ENCODE measurements at regions not wholly inside any gene's neighbourhood (a gene's known extent, or its start where the extent isn't known, plus 50 kb on each side); places are given as distances from the start of the nearest gene placed in this dataset.
A peak's percentile ranks its signal among the peaks of the same experiment; 100 is the strongest.

DNA sequence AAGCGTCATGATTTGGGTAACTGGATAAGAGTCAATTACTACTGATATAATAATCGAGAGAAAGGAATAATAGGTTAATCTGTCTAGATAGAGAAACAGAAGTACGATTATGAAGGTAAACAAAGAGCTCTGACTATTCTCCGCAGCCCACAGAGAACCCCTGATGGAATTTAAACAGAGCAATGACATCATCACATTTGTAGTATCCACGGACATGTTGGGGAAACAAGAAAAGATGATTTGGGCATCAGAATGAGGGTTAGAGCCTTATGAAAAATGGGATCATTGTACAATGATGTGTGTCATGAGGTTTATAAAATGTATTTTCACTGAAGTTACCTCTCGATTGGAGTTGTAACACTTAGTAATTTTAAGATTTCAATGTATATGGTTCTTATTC lies 129.9 kb downstream of the DTHD1 start:
- intact Hi-C loops (cut with DNase I), result no loop called here
- no peak for FAIRE-seq
- H3K4me3 ChIP-seq (ENCODE audit: low read length in 3 of 3), result no peak overlapping the region

DNA sequence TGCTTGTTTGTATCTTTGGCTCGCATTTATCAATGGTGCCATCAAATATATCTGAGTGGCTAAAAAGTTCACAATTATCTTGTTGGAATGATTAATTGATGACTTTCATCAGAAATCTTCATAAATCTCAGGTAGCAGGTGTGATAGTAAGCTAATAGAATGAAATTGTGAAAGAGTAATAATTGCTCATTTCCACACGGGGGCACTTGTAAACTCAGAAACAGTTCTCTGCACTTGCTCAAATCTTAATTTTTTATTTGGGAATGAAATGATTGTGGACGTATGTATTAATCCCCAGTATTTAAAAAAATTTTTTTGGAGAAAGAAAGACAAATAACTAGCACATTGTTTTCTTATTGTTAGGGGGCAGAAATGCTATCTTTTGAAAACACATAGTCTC lies 132.8 kb downstream of the DTHD1 start:
- H3K4me3 ChIP-seq (ENCODE audit: low read length in 3 of 3), result no peak overlapping the region
- no peak overlapping the region for H3K27ac ChIP-seq (ENCODE audit: low read depth in 2 of 2, low read length in 2 of 2)
- H3K9ac ChIP-seq (ENCODE audit: low read length in 3 of 3), result no peak overlapping the region
- TF ChIP-seq CTCF (IDR thresholded peaks at IDR 0.05; ENCODE audit: borderline replicate concordance, extremely low read depth, insufficient read depth), result peak; percentile 26
- no peaks in the 10 kb centered on the region for H3K36me3 ChIP-seq (ENCODE audit: control insufficient read depth in 2 of 3, insufficient read depth in 3 of 3, low read length in 3 of 3)
- intact Hi-C loops (cut with DNase I), result no loop called here
- no peaks in the 10 kb centered on the region for H3K9me3 ChIP-seq (ENCODE audit: control insufficient read depth in 2 of 3, insufficient read depth in 1 of 3, low read length in 3 of 3)
- H3K4me1 ChIP-seq (ENCODE audit: control insufficient read depth in 2 of 3, insufficient read depth in 2 of 3, low read depth in 1 of 3, low read length in 3 of 3), result no peaks in the 10 kb centered on the region
- no peaks in the 10 kb centered on the region for H3K27me3 ChIP-seq (ENCODE audit: control insufficient read depth, insufficient read depth, low read length)
- DNase-seq (peak in 2 of 5 donors; percentile 9 to 12), FAIRE-seq (no peak)

More for the DNA sequence above, 129.9 kb downstream of the DTHD1 start:
- H3K4me1 ChIP-seq (ENCODE audit: control insufficient read depth in 2 of 3, insufficient read depth in 2 of 3, low read depth in 1 of 3, low read length in 3 of 3), result no peaks in the 10 kb centered on the region
- no peak for TF ChIP-seq CTCF (IDR thresholded peaks at IDR 0.05; ENCODE audit: borderline replicate concordance, extremely low read depth, insufficient read depth)
- no peaks in the 10 kb centered on the region for H3K36me3 ChIP-seq (ENCODE audit: control insufficient read depth in 2 of 3, insufficient read depth in 3 of 3, low read length in 3 of 3)
- no peak overlapping the region for H3K27ac ChIP-seq (ENCODE audit: low read depth in 2 of 2, low read length in 2 of 2)
- H3K9ac ChIP-seq (ENCODE audit: low read length in 3 of 3), result no peak overlapping the region
- H3K9me3 ChIP-seq (ENCODE audit: control insufficient read depth in 2 of 3, insufficient read depth in 1 of 3, low read length in 3 of 3), result no peaks in the 10 kb centered on the region
- no peaks in the 10 kb centered on the region for H3K27me3 ChIP-seq (ENCODE audit: control insufficient read depth, insufficient read depth, low read length)
- no peak for DNase-seq

DNA sequence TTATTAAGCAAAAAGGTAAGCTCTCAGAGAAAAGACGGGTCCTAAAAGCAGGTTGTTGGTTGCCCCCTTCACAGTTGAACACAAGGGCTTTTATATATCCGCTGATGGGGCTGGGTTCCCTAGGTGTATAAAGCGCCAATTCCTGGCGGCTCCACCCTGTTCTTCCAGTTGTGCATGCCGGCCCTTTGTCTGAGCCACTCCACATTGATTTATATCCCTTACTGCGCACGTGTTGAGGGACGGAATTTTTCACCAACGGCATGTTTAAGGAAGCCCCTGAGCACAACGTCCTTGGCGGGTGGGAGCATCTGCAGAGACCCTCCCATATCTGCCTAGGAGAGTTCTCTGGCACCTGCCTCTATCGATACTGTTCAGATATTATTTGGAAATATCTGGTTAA lies 135.7 kb downstream of the DTHD1 start:
- H3K36me3 ChIP-seq (ENCODE audit: control insufficient read depth in 2 of 3, insufficient read depth in 3 of 3, low read length in 3 of 3), result no peaks in the 10 kb centered on the region
- no peaks in the 10 kb centered on the region for H3K27me3 ChIP-seq (ENCODE audit: control insufficient read depth, insufficient read depth, low read length)
- H3K9me3 ChIP-seq (ENCODE audit: control insufficient read depth in 2 of 3, insufficient read depth in 1 of 3, low read length in 3 of 3), result no peaks in the 10 kb centered on the region
- H3K27ac ChIP-seq (ENCODE audit: low read depth in 2 of 2, low read length in 2 of 2), result no peak overlapping the region
- H3K4me1 ChIP-seq (ENCODE audit: control insufficient read depth in 2 of 3, insufficient read depth in 2 of 3, low read depth in 1 of 3, low read length in 3 of 3), result no peaks in the 10 kb centered on the region
- intact Hi-C loops (cut with DNase I), result no loop called here
- no peak overlapping the region for H3K9ac ChIP-seq (ENCODE audit: low read length in 3 of 3)
- FAIRE-seq, result no peak
- DNase-seq, result no peak
- TF ChIP-seq CTCF (IDR thresholded peaks at IDR 0.05; ENCODE audit: borderline replicate concordance, extremely low read depth, insufficient read depth), result no peak
- no peak overlapping the region for H3K4me3 ChIP-seq (ENCODE audit: low read length in 3 of 3)

DNA sequence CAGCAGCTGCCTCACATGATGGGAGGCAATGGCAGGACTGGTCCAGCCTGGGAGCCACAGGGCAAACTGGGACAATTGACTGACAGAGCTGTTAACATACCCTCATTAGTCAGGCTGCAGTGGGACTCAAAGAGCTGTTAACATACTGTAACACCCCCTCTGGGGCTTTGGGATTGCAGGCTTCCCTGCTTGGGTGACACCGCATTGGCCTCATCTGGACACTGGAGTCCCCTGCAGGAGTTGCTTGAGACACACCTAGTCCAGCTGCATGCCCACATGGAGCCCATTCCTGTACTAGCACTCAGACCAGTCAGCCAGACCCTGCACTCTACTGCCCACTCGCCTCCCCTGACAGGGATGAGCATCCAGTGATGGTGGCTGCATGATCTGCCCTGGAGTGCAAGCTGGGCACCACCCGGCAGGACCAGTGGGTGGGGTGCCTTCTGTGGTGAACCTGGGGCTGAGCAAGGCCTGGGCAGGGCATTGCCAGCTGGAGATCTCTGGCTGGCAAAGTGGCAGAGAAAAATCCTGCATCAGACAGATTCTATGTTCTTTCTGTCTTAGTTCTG lies 138.8 kb downstream of the DTHD1 start:
- DNase-seq (peak in 1 of 5 donors; percentile 45), FAIRE-seq (no peak)
- intact Hi-C loops (cut with DNase I), result no loop called here
- H3K9ac ChIP-seq (ENCODE audit: low read length in 3 of 3), result no peak overlapping the region
- no peak overlapping the region for H3K4me3 ChIP-seq (ENCODE audit: low read length in 3 of 3)
- no peaks in the 10 kb centered on the region for H3K4me1 ChIP-seq (ENCODE audit: control insufficient read depth in 2 of 3, insufficient read depth in 2 of 3, low read depth in 1 of 3, low read length in 3 of 3)
- no peaks in the 10 kb centered on the region for H3K36me3 ChIP-seq (ENCODE audit: control insufficient read depth in 2 of 3, insufficient read depth in 3 of 3, low read length in 3 of 3)
- TF ChIP-seq CTCF (IDR thresholded peaks at IDR 0.05; ENCODE audit: borderline replicate concordance, extremely low read depth, insufficient read depth), result no peak
- H3K27me3 ChIP-seq (ENCODE audit: control insufficient read depth, insufficient read depth, low read length), result no peaks in the 10 kb centered on the region
- no peaks in the 10 kb centered on the region for H3K9me3 ChIP-seq (ENCODE audit: control insufficient read depth in 2 of 3, insufficient read depth in 1 of 3, low read length in 3 of 3)
- H3K27ac ChIP-seq (ENCODE audit: low read depth in 2 of 2, low read length in 2 of 2), result no peak overlapping the region
